GM23248 (cell line): ENCODE measurements at regions not wholly inside any gene's neighbourhood (a gene's known extent, or its start where the extent isn't known, plus 50 kb on each side); places are given as distances from the start of the nearest gene placed in this dataset.

Source experiments
- DNase-seq: peaks from one replicate; pipeline ENCODE4 v3.0.0-alpha.2; 2015
- H2AFZ ChIP-seq: fragments of 200-600 bp; sonication (generic); 2 replicates; pipeline ENCODE4 v1.6.1; 2016; ENCODE audit warnings: antibody characterized with exemption
- H3F3A ChIP-seq: fragments of 200-600 bp; sonication (generic); 2 replicates; pipeline ENCODE4 v1.6.1; 2016; ENCODE audit warnings: mild to moderate bottlenecking, antibody characterized with exemption, mixed run types; ENCODE audit not compliant: insufficient read depth
- H3K27ac ChIP-seq: fragments of 200-600 bp; sonication (generic); 2 replicates; pipeline ENCODE4 v1.5.1; 2016; ENCODE audit warnings: mild to moderate bottlenecking
- H3K27me3 ChIP-seq: fragments of 200-600 bp; sonication (generic); replicated peaks from 2 replicates; pipeline ENCODE4 v1.6.1; 2016; ENCODE audit warnings: mild to moderate bottlenecking; ENCODE audit not compliant: insufficient read depth
- H3K36me3 ChIP-seq: fragments of 200-600 bp; sonication (generic); 2 replicates; pipeline ENCODE4 v1.6.1; 2016; ENCODE audit warnings: low read depth, mild to moderate bottlenecking
- H3K4me1 ChIP-seq: fragments of 200-600 bp; sonication (generic); 2 replicates; pipeline ENCODE4 v1.6.1; 2016; ENCODE audit warnings: mild to moderate bottlenecking; ENCODE audit not compliant: insufficient read depth
- H3K4me2 ChIP-seq: fragments of 200-600 bp; sonication (generic); one replicate; pipeline ENCODE4 v1.6.1; 2016; ENCODE audit warnings: mild to moderate bottlenecking; ENCODE audit not compliant: unreplicated experiment
- H3K4me3 ChIP-seq: fragments of 200-600 bp; sonication (generic); 2 replicates; pipeline ENCODE4 v1.5.1; 2016; ENCODE audit warnings: mild to moderate bottlenecking
- H3K79me2 ChIP-seq: fragments of 200-600 bp; sonication (generic); 2 replicates; pipeline ENCODE4 v1.6.1; 2016; ENCODE audit warnings: mild to moderate bottlenecking; ENCODE audit not compliant: insufficient read depth
- H3K9ac ChIP-seq: fragments of 200-600 bp; sonication (generic); 2 replicates; pipeline ENCODE4 v1.6.1; 2016; ENCODE audit warnings: mild to moderate bottlenecking
- H3K9me2 ChIP-seq: fragments of 200-600 bp; sonication (generic); 2 replicates; pipeline ENCODE4 v1.6.1; 2016; ENCODE audit warnings: mixed run types, mild to moderate bottlenecking, moderate library complexity; ENCODE audit not compliant: insufficient read depth
- H3K9me3 ChIP-seq: fragments of 200-600 bp; sonication (generic); one replicate; pipeline ENCODE4 v1.6.1; 2017; ENCODE audit warnings: low read depth
- H4K20me1 ChIP-seq: fragments of 200-600 bp; sonication (generic); 2 replicates; pipeline ENCODE4 v1.6.0; 2016; ENCODE audit not compliant: insufficient read depth
- EZH2 ChIP-seq: fragments of 200-600 bp; sonication (generic); IDR thresholded peaks from 2 replicates; pipeline ENCODE4 v1.6.1; 2018; ENCODE audit warnings: antibody characterized with exemption, mild to moderate bottlenecking; ENCODE audit not compliant: insufficient read depth, poor library complexity, severe bottlenecking
- EZH2phosphoT487 ChIP-seq: fragments of 200-600 bp; sonication (generic); IDR thresholded peaks from 2 replicates; pipeline ENCODE4 v1.6.1; 2018; ENCODE audit warnings: antibody characterized with exemption, moderate library complexity, mild to moderate bottlenecking, low read depth; ENCODE audit not compliant: insufficient read depth
- WGBS, 2 experiments: methylation state at CpG; one replicate each; pipeline ENCODE4 v1.1.6; 2015 to 2017; ENCODE audit warnings: low lambda C conversion rate in 2 of 2, low coverage in 1 of 2; ENCODE audit errors: missing lambda C conversion rate in 2 of 2; 5-methylcytosine and 5-hydroxymethylcytosine counted together
- in situ Hi-C: fragments of 300-500 bp; cut with MboI; formaldehyde crosslinking; loops from 2 replicates; pipeline ENCODE4 v1.15.0; 2020

DNA sequence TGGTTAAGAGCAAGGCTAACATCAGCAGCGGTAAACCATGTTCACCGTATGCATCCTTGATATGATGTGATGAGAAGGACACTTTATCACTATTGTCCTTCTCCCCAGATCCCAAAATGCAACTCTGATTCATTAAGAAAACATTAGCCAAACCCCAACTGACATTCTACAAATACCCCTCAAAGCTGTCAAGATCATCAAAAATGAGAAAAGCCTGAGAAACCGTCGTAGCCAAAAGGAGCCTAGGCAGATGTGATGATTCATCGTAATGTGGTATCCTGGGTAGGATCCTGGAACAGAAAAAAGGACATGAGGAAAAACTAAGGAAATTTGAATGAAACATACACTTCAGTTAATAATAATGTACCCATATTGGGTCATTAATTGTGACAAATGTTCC is 67.3 kb upstream of the ST6GAL2 start:
- WGBS, 2 experiments: 75 to 76% methylated on average over 5 of the region's 5 CpGs
- Histone ChIP-seq H3K27me3 (no peaks in the 10 kb centered on the region), H3K27ac (no peak overlapping the region), H3K9me3 (no peaks in the 10 kb centered on the region), H4K20me1 (no peaks in the 10 kb centered on the region), H3K9me2 (no peaks in the 10 kb centered on the region), H3K4me1 (peaks cover 14% of the 10 kb centered on the region), H3K4me3 (no peak overlapping the region), H3K79me2 (no peaks in the 10 kb centered on the region), H3K9ac (no peak overlapping the region), H3K36me3 (no peaks in the 10 kb centered on the region), H3F3A (peaks cover 4% of the 10 kb centered on the region; the same call in 1 of the 2 replicates), H3K4me2 (no peak overlapping the region), H2AFZ (no peak overlapping the region)
- DNase-seq: no peak
- in situ Hi-C loops: no loop called here
- no peak for TF ChIP-seq EZH2phosphoT487

- no peaks in the 10 kb centered on the region for H3K9me3 ChIP-seq
- WGBS, 2 experiments: 68 to 77% methylated on average over 5 of the region's 5 CpGs
- no peak overlapping the region for H2AFZ ChIP-seq
- H4K20me1 ChIP-seq: no peaks in the 10 kb centered on the region
- no peak for TF ChIP-seq EZH2phosphoT487
- no peak for TF ChIP-seq EZH2
- H3K9me2 ChIP-seq: no peaks in the 10 kb centered on the region
- peaks cover 4% of the 10 kb centered on the region; the same call in 1 of the 2 replicates for H3F3A ChIP-seq
- no peak for DNase-seq
- H3K27ac ChIP-seq: no peak overlapping the region
- no peaks in the 10 kb centered on the region for H3K36me3 ChIP-seq
- H3K4me2 ChIP-seq: no peak overlapping the region
- in situ Hi-C loops: no loop called here
- peaks cover 14% of the 10 kb centered on the region for H3K4me1 ChIP-seq
- H3K27me3 ChIP-seq: no peaks in the 10 kb centered on the region
- H3K9ac ChIP-seq: no peak overlapping the region
- H3K79me2 ChIP-seq: no peaks in the 10 kb centered on the region
- no peak overlapping the region for H3K4me3 ChIP-seq
Measured at GRCh38 chr2:106953779-106954178, 67.8 kb upstream of the ST6GAL2 start.

DNA sequence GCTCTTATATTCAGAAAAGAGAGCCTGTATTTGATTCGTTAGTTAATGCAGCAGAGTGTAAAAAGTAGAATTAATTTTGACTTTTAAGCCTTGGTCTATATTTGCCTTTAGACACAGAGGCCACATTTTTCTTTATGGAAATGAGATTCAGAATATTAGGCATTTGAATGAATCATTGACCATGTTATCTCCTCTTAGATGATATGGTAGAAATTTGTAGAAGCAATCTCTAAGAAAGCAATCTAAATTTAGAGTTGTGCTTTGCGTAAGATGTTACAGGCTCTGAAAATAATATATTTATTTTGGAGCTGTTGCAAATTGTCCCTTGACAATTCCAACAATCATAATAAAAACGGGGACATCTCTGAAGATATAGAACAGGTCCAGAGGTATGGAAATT is 68.3 kb upstream of the ST6GAL2 start:
- H3K4me1 ChIP-seq: peaks cover 14% of the 10 kb centered on the region
- in situ Hi-C loops: no loop called here
- no peak overlapping the region for H2AFZ ChIP-seq
- no peak for DNase-seq
- no peaks in the 10 kb centered on the region for H3K36me3 ChIP-seq
- no peaks in the 10 kb centered on the region for H4K20me1 ChIP-seq
- H3K9ac ChIP-seq: no peak overlapping the region
- no peaks in the 10 kb centered on the region for H3K27me3 ChIP-seq
- no peaks in the 10 kb centered on the region for H3K9me2 ChIP-seq
- no peak overlapping the region for H3K27ac ChIP-seq
- TF ChIP-seq EZH2phosphoT487: no peak
- H3K9me3 ChIP-seq: no peaks in the 10 kb centered on the region
- H3K79me2 ChIP-seq: no peaks in the 10 kb centered on the region
- 74 to 81% methylated on average over 3 of the region's 3 CpGs for WGBS, 2 experiments
- H3F3A ChIP-seq: peaks cover 4% of the 10 kb centered on the region; the same call in 1 of the 2 replicates
- no peak overlapping the region for H3K4me2 ChIP-seq
- H3K4me3 ChIP-seq: no peak overlapping the region

GRCh38 chr2:106956416-106956815 is 70.4 kb upstream of the ST6GAL2 start:
- TF ChIP-seq EZH2phosphoT487 (no peak), EZH2 (no peak)
- Histone ChIP-seq H3K4me2 (peak overlapping the region; percentile 12), H3K9me2 (no peaks in the 10 kb centered on the region), H3K4me3 (no peak overlapping the region), H3F3A (peaks cover 14% of the 10 kb centered on the region; the same call in 1 of the 2 replicates), H4K20me1 (no peaks in the 10 kb centered on the region), H3K27ac (peak overlapping the region; percentile 4; the same call in 1 of the 2 replicates), H2AFZ (no peak overlapping the region), H3K36me3 (no peaks in the 10 kb centered on the region), H3K9ac (no peak overlapping the region), H3K27me3 (no peaks in the 10 kb centered on the region), H3K9me3 (no peaks in the 10 kb centered on the region), H3K4me1 (peaks cover 24% of the 10 kb centered on the region), H3K79me2 (no peaks in the 10 kb centered on the region)
- in situ Hi-C loops: no loop called here
- no peak for DNase-seq
- 40 to 46% methylated on average over 7 of the region's 7 CpGs for WGBS, 2 experiments

GRCh38 chr2:106956879-106957278 is 70.9 kb upstream of the ST6GAL2 start:
- WGBS, 2 experiments: 0% methylated on average over 3 of the region's 3 CpGs
- H3K4me1 ChIP-seq: peaks cover 24% of the 10 kb centered on the region
- TF ChIP-seq EZH2: no peak
- TF ChIP-seq EZH2phosphoT487: peak; percentile 88
- H3K9me2 ChIP-seq: no peaks in the 10 kb centered on the region
- H2AFZ ChIP-seq: no peak overlapping the region
- no peak overlapping the region for H3K9ac ChIP-seq
- H3K9me3 ChIP-seq: no peaks in the 10 kb centered on the region
- H3K36me3 ChIP-seq: no peaks in the 10 kb centered on the region
- H3K27ac ChIP-seq: peak overlapping the region; percentile 4; the same call in 1 of the 2 replicates
- no peaks in the 10 kb centered on the region for H3K27me3 ChIP-seq
- H4K20me1 ChIP-seq: no peaks in the 10 kb centered on the region
- peaks cover 14% of the 10 kb centered on the region; the same call in 1 of the 2 replicates for H3F3A ChIP-seq
- peak overlapping the region; percentile 36 for H3K4me2 ChIP-seq
- H3K4me3 ChIP-seq: no peak overlapping the region
- DNase-seq: peak; percentile 97
- H3K79me2 ChIP-seq: no peaks in the 10 kb centered on the region
- in situ Hi-C loops: no loop called here
